GM19328 (cell line): ENCODE measurements at regions not wholly inside any gene's neighbourhood (a gene's known extent, or its start where the extent isn't known, plus 50 kb on each side); places are given as distances from the start of the nearest gene placed in this dataset.
A peak's percentile ranks its signal among the peaks of the same experiment; 100 is the strongest.
"Not testable (repeated sequence)": the region's sequence is repeated elsewhere in the genome, so short reads cannot be mapped to it uniquely, and the experiment has no call there.

Experiments
- ATAC-seq: cut with Tn5 transposase; IDR thresholded peaks from one replicate; pipeline ENCODE4 v1.9.1; 2021; ENCODE audit warnings: mild to moderate bottlenecking, moderate library complexity; ENCODE audit not compliant: unreplicated experiment

DNA sequence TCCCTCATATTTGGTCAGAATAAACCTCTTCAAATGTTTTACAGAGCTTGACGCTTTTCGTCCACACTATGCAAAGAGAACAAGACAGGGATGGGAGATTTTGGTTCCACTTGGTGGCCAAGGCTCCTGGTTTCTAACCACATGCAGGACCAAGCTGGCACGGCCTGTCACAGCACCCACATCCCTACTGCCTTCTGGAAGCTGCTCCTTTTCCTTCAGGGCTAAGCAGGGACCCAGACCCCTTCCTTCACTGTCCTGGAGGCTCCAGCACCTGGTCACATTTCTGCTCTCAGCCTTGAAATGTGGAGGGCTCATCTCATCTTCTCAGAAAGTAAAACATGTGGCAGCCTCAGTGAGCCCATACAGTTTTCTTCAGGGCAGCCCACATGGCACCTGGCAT lies 50.4 kb upstream of the ARHGEF7 start:
- ATAC-seq = no peak

DNA sequence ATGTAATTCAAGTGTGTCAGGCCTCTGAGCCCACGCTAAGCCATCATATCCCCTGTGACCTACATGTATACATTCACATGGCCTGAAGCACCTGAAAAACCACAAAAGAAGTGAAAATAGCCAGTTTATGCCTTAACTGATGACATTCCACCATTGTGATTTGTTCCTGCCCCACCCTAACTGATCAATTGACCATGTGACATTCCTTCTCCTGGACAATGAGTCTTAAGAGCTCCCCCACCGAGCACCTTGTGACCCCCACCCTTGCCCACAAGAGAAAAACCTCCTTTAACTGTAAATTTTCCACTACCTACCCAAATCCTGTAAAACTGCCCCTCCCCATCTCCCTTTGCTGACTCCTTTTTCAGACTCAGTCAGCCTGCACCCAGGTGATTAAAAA lies 52.1 kb upstream of the ARHGEF7 start:
- ATAC-seq = no peak

- ATAC-seq = no peak
Observed at GRCh38 chr13:111062305-111062704, 52.8 kb upstream of the ARHGEF7 start.

DNA sequence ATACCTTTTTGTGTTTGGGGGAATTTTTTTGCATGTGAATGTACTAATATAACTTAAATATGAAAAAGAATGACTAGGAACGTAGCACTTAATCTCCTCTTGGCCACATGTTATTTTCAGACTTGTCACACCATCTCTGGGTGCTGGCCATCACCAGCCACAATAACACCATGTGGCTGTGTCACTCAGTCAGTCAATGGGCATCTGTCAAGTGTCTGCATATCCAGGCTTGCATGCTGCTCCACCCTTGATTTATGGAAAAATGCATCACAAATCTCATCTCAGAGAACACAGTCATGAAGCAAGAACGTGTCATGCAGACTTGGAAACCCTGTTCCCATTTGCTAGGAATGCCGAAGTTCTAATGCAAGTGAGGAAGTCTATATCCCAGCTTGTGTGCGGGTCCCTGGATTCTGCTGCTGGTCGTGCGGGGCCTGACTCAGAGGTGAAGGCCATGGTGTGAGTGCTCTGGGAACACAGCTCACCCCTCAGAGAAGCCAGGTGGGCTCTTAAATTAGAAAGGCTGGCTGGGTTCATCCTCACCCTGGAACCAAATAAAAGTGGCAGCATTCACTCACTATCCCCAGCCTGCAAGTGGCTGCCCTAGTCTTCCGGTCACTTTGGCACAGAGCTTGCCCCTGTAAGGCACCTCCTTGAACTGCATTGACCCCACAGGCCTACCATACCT lies 53.6 kb upstream of the ARHGEF7 start:
- ATAC-seq = no peak

GRCh38 chr13:111060237-111060919 lies 54.7 kb upstream of the ARHGEF7 start:
- no peak for ATAC-seq

GRCh38 chr13:111058796-111059506 lies 56.2 kb upstream of the ARHGEF7 start:
- no peak for ATAC-seq

- not testable (repeated sequence) for ATAC-seq
Observed at GRCh38 chr13:111058339-111058738, 56.8 kb upstream of the ARHGEF7 start.

DNA sequence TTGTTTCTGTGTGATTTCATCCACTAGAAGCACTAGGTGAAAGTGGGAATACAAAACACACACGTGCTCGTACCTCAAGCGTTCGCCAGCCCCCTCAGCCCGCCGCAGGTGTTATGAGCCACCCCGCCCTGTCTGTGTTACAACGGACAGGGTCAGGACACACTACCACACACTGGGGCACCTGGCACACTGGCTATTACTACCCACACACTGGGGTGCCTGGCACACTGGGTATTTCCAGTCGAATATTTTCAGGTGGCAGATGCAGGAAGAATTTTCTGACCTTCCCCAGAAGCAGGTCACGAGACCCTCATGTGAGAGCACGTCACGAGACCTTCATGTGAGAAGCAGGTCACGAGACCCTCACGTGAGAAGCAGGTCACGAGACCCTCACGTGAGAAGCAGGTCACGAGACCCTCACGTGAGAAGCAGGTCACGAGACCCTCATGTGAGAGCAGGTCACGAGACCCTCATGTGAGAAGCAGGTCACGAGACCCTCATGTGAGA lies 63.3 kb upstream of the ARHGEF7 start:
- ATAC-seq = not testable (repeated sequence)

DNA sequence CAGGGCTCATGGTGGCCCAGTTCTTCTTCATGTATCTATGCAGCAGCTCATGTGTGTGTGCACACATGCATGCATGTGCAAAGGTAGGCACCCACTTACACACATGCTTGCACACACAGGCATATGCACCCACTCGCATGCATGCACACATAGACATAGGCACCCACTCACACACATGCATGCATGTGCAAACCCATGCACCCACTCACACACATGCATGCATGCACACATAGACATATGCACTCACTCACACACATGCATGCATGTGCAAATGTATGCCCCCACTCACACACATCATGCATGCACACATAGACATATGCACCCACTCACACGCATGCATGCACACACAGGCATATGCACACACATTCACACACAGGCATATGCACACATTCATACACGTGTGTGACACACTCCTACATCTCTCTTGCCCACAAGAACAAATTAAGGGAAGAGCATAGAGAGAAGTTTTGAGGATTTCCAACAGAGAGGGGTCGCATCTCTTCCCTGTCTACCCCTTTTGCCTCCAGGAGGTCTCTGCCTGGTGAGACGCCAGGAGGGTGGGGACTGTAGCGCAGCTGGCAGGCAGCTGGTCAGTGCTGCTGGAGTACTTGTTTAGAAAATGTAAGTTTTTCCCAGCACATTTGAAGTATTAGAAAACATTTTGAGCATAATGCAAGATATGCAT lies 63.9 kb upstream of the ARHGEF7 start:
- ATAC-seq = no peak

GRCh38 chr13:111050539-111050879 lies 64.6 kb upstream of the ARHGEF7 start:
- ATAC-seq = no peak

- ATAC-seq = no peak
Observed at GRCh38 chr13:111049791-111050538, 65.1 kb upstream of the ARHGEF7 start.

DNA sequence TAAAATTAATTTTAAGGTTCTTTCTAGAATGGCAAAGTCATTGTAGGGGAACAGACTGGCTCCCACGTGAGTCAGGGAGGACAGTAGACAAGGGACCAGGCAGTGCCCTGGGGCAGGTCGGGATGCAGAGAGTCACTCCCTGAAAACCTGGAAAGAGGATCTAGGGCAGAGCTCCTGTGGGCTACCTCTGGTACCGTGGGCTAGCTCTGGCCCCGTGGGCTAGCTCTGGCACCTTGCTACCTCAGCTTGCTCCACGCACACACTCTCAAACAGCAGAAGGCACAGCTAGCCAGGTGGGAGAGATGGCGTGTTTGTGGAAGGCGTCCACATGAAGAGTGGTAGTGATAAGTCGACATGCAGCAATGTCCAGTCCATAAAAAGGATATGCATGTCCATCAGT lies 66.7 kb upstream of the ARHGEF7 start:
- no peak for ATAC-seq

DNA sequence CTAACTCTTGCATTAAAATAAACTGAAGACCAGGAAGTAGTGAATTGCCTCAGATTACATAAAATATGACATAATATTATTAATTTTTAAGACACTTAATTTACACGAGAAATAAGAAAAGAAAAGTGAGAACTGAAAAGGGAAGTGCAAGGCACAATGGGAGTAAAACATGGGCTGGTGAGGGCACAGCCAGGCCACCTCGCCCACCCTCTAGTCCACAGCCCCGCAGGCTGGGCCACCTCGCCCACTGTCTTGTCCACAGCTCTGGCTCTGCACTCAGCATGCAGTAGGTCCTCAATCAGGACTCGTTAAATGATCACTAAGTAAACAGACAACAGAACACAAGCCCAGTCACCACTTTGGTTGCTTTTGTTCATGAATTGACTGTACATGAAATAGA lies 67.8 kb upstream of the ARHGEF7 start:
- no peak for ATAC-seq

- peak; percentile 66 for ATAC-seq
Observed at GRCh38 chr13:111046590-111047141, 68.4 kb upstream of the ARHGEF7 start.

GRCh38 chr13:111045170-111045569 lies 69.9 kb upstream of the ARHGEF7 start:
- ATAC-seq = no peak

DNA sequence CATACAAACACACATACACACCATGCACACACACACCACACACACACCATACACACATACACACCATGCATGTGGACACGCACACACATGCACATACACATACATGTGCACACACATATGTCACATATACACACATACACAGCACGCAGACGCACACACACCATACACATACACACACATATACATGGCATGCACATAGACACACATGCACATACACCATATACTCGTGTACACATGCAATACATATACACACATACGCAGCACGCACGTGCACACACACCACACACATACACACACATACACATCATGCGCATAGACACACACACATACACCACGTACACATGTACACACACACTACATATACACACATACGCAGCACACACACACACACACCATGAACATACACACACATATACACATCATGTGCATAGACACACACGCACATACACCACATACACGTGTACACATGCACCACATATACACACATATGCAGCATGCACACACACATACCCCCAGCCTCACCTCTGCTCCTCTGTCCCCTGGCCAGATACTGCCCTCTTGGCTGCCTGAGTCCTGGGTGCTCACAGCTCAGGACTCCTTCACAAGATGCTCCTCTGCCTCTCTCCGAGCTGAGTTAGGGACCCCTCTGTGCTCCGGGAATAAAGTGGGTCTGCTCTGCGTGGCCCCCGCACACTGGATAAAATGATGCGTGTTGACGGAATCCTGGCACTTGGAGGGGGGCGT lies 70.9 kb upstream of the ARHGEF7 start:
- ATAC-seq = no peak

GRCh38 chr13:111043575-111043982 lies 71.5 kb upstream of the ARHGEF7 start:
- no peak for ATAC-seq

GRCh38 chr13:111042661-111043226 lies 72.4 kb upstream of the ARHGEF7 start:
- ATAC-seq = no peak

GRCh38 chr13:111040830-111041229 lies 74.3 kb upstream of the ARHGEF7 start:
- ATAC-seq = no peak
